Stimulated activated naive B cell treated with anti-CD40 and anti-IgM and Interleukin-4, amounts not matched to agents 10 μg/mL and 1 μg/mL and 100 μg/mL, for 72 hours (primary cell): ENCODE measurements at regions not wholly inside any gene's neighbourhood (a gene's known extent, or its start where the extent isn't known, plus 50 kb on each side); places are given as distances from the start of the nearest gene placed in this dataset.
"Not testable (repeated sequence)": the region's sequence is repeated elsewhere in the genome, so short reads cannot be mapped to it uniquely, and the experiment has no call there.

Experiments used
- ATAC-seq, 2 donors: fragments of 150-1000 bp; cut with Tn5 transposase; replicated peaks; 2 replicates each; pipeline ENCODE4 v1.10.0; 2021; ENCODE audit warnings: moderate library complexity in 1 of 2
- DNase-seq: peaks from one replicate; pipeline ENCODE4 v3.0.0; 2021
- H3K27ac Mint-ChIP-seq: one replicate; pipeline ENCODE4 v1.8.0; 2022; ENCODE audit warnings: mild to moderate bottlenecking, mixed read lengths
- H3K27me3 Mint-ChIP-seq, 2 donors: one replicate each; pipeline ENCODE4 v1.8.0; 2022; ENCODE audit warnings: mixed read lengths in 2 of 2
- H3K36me3 Mint-ChIP-seq, 2 donors: one replicate each; pipeline ENCODE4 v1.8.0; 2022; ENCODE audit warnings: mixed read lengths in 2 of 2, mild to moderate bottlenecking in 1 of 2
- H3K4me1 Mint-ChIP-seq, 2 donors: one replicate each; pipeline ENCODE4 v1.8.0; 2022; ENCODE audit warnings: mixed read lengths in 2 of 2, mild to moderate bottlenecking in 1 of 2
- H3K4me3 Mint-ChIP-seq, 2 donors: one replicate each; pipeline ENCODE4 v1.8.0; 2022; ENCODE audit warnings: mild to moderate bottlenecking in 2 of 2, mixed read lengths in 2 of 2, moderate library complexity in 1 of 2
- H3K9me3 Mint-ChIP-seq, 2 donors: one replicate each; pipeline ENCODE4 v1.8.0; 2022; ENCODE audit warnings: mixed read lengths in 2 of 2, mild to moderate bottlenecking in 1 of 2

- DNase-seq (no peak), ATAC-seq (no peak)
- H3K36me3 Mint-ChIP-seq: no peaks in the 10 kb centered on the region
- H3K27me3 Mint-ChIP-seq: peaks cover 21 to 24% of the 10 kb centered on the region in 2 donors
- H3K4me1 Mint-ChIP-seq: no peaks in the 10 kb centered on the region
- no peak overlapping the region for H3K27ac Mint-ChIP-seq
- no peaks in the 10 kb centered on the region for H3K9me3 Mint-ChIP-seq
- H3K4me3 Mint-ChIP-seq: no peak overlapping the region
These were observed 82.2 kb upstream of the BRD7 start for GRCh38 chr16:50450957-50451356.

- Mint-ChIP-seq H3K9me3 (no peaks in the 10 kb centered on the region), H3K27ac (no peak overlapping the region), H3K4me1 (no peaks in the 10 kb centered on the region), H3K4me3 (no peak overlapping the region), H3K36me3 (no peaks in the 10 kb centered on the region), H3K27me3 (peaks cover 18 to 21% of the 10 kb centered on the region in 2 donors)
- DNase-seq (no peak), ATAC-seq (no peak)
These were observed 81.0 kb upstream of the BRD7 start for GRCh38 chr16:50449800-50450199.

GRCh38 chr16:50448981-50449380 lies 80.2 kb upstream of the BRD7 start:
- H3K27me3 Mint-ChIP-seq: peaks cover 14 to 21% of the 10 kb centered on the region in 2 donors
- no peaks in the 10 kb centered on the region for H3K9me3 Mint-ChIP-seq
- no peak for DNase-seq
- H3K36me3 Mint-ChIP-seq: no peaks in the 10 kb centered on the region
- no peak overlapping the region for H3K27ac Mint-ChIP-seq
- no peaks in the 10 kb centered on the region for H3K4me1 Mint-ChIP-seq
- H3K4me3 Mint-ChIP-seq: no peak overlapping the region
- no peak for ATAC-seq

- DNase-seq (no peak), ATAC-seq (peak in 1 of 2 donors; percentile 25)
- Mint-ChIP-seq H3K4me3 (no peak overlapping the region), H3K4me1 (no peaks in the 10 kb centered on the region), H3K36me3 (no peaks in the 10 kb centered on the region), H3K27me3 (peaks cover 12 to 21% of the 10 kb centered on the region in 2 donors), H3K9me3 (no peaks in the 10 kb centered on the region), H3K27ac (no peak overlapping the region)
These were observed 79.7 kb upstream of the BRD7 start for GRCh38 chr16:50448522-50448921.

- H3K27me3 Mint-ChIP-seq: peaks cover 12 to 21% of the 10 kb centered on the region in 2 donors
- not testable (repeated sequence) for H3K9me3 Mint-ChIP-seq, DNase-seq, H3K4me3 Mint-ChIP-seq, H3K4me1 Mint-ChIP-seq, ATAC-seq, H3K36me3 Mint-ChIP-seq, H3K27ac Mint-ChIP-seq
These were observed 78.6 kb upstream of the BRD7 start for GRCh38 chr16:50447386-50447785.

- ATAC-seq (no peak), DNase-seq (no peak)
- H3K27me3 Mint-ChIP-seq: peaks cover 12 to 21% of the 10 kb centered on the region in 2 donors
- H3K4me3 Mint-ChIP-seq: no peak overlapping the region
- no peak overlapping the region for H3K27ac Mint-ChIP-seq
- H3K36me3 Mint-ChIP-seq: peaks cover 0 to 4% of the 10 kb centered on the region in 2 donors
- H3K9me3 Mint-ChIP-seq: peaks cover 3 to 6% of the 10 kb centered on the region in 2 donors
- no peaks in the 10 kb centered on the region for H3K4me1 Mint-ChIP-seq
These were observed 78.1 kb upstream of the BRD7 start for GRCh38 chr16:50446861-50447260.

GRCh38 chr16:50445621-50446555 lies 77.1 kb upstream of the BRD7 start:
- Mint-ChIP-seq H3K27ac (no peak overlapping the region), H3K27me3 (peaks cover 12 to 15% of the 10 kb centered on the region in 2 donors), H3K4me1 (no peaks in the 10 kb centered on the region), H3K36me3 (peaks cover 0 to 4% of the 10 kb centered on the region in 2 donors), H3K9me3 (peaks cover 4 to 10% of the 10 kb centered on the region in 2 donors), H3K4me3 (no peak overlapping the region)
- ATAC-seq (no peak), DNase-seq (no peak)

- DNase-seq (no peak), ATAC-seq (peak in 1 of 2 donors; percentile 16)
- Mint-ChIP-seq H3K36me3 (peaks cover 0 to 7% of the 10 kb centered on the region in 2 donors), H3K4me1 (no peaks in the 10 kb centered on the region), H3K27me3 (peaks cover 6 to 11% of the 10 kb centered on the region in 2 donors), H3K9me3 (peaks cover 8 to 19% of the 10 kb centered on the region in 2 donors), H3K4me3 (no peak overlapping the region), H3K27ac (no peak overlapping the region)
These were observed 75.7 kb upstream of the BRD7 start for GRCh38 chr16:50444526-50444925.

- peaks cover 0 to 8% of the 10 kb centered on the region in 2 donors for H3K36me3 Mint-ChIP-seq
- H3K4me3 Mint-ChIP-seq: no peak overlapping the region
- H3K27me3 Mint-ChIP-seq: no peaks in the 10 kb centered on the region
- no peaks in the 10 kb centered on the region for H3K4me1 Mint-ChIP-seq
- DNase-seq (no peak), ATAC-seq (no peak)
- peaks cover 13 to 27% of the 10 kb centered on the region in 2 donors for H3K9me3 Mint-ChIP-seq
- H3K27ac Mint-ChIP-seq: no peak overlapping the region
These were observed 73.4 kb upstream of the BRD7 start for GRCh38 chr16:50442221-50442620.

- no peak overlapping the region for H3K27ac Mint-ChIP-seq
- H3K36me3 Mint-ChIP-seq: peaks cover 0 to 8% of the 10 kb centered on the region in 2 donors
- no peaks in the 10 kb centered on the region for H3K27me3 Mint-ChIP-seq
- H3K9me3 Mint-ChIP-seq: peaks cover 13 to 27% of the 10 kb centered on the region in 2 donors
- DNase-seq: no peak
- H3K4me3 Mint-ChIP-seq: no peak overlapping the region
- ATAC-seq: no peak
- no peaks in the 10 kb centered on the region for H3K4me1 Mint-ChIP-seq
These were observed 72.8 kb upstream of the BRD7 start for GRCh38 chr16:50441486-50442157.

GRCh38 chr16:50440991-50441390 lies 72.2 kb upstream of the BRD7 start:
- Mint-ChIP-seq H3K27me3 (peaks cover 0 to 5% of the 10 kb centered on the region in 2 donors), H3K27ac (no peak overlapping the region), H3K4me3 (no peak overlapping the region), H3K36me3 (peaks cover 0 to 8% of the 10 kb centered on the region in 2 donors), H3K9me3 (peaks cover 13 to 27% of the 10 kb centered on the region in 2 donors), H3K4me1 (no peaks in the 10 kb centered on the region)
- ATAC-seq (no peak), DNase-seq (no peak)

- no peak overlapping the region for H3K27ac Mint-ChIP-seq
- H3K4me1 Mint-ChIP-seq: no peaks in the 10 kb centered on the region
- peaks cover 13 to 27% of the 10 kb centered on the region in 2 donors for H3K9me3 Mint-ChIP-seq
- ATAC-seq (no peak), DNase-seq (no peak)
- no peak overlapping the region for H3K4me3 Mint-ChIP-seq
- H3K27me3 Mint-ChIP-seq: peaks cover 0 to 7% of the 10 kb centered on the region in 2 donors
- H3K36me3 Mint-ChIP-seq: peaks cover 0 to 8% of the 10 kb centered on the region in 2 donors
These were observed 71.7 kb upstream of the BRD7 start for GRCh38 chr16:50440531-50440930.

GRCh38 chr16:50437769-50438437 lies 69.1 kb upstream of the BRD7 start:
- no peak overlapping the region for H3K27ac Mint-ChIP-seq
- H3K4me3 Mint-ChIP-seq: no peak overlapping the region
- no peak for ATAC-seq

GRCh38 chr16:50436271-50436670 lies 67.5 kb upstream of the BRD7 start:
- Mint-ChIP-seq H3K4me1 (no peaks in the 10 kb centered on the region), H3K9me3 (peaks cover 9 to 19% of the 10 kb centered on the region in 2 donors), H3K4me3 (no peak overlapping the region), H3K36me3 (peaks cover 0 to 5% of the 10 kb centered on the region in 2 donors), H3K27me3 (peaks cover 26 to 30% of the 10 kb centered on the region in 2 donors), H3K27ac (no peak overlapping the region)
- no peak for DNase-seq
- ATAC-seq: no peak

More at GRCh38 chr16:50437769-50438437, 69.1 kb upstream of the BRD7 start:
- Mint-ChIP-seq H3K27me3 (peaks cover 16% of the 10 kb centered on the region in 2 donors), H3K36me3 (peaks cover 0 to 8% of the 10 kb centered on the region in 2 donors), H3K4me1 (no peaks in the 10 kb centered on the region), H3K9me3 (peaks cover 13 to 27% of the 10 kb centered on the region in 2 donors)
- DNase-seq: no peak
